ENCODE measurements at regions not wholly inside any gene's neighbourhood (a gene's known extent, or its start where the extent isn't known, plus 50 kb on each side); places are given as distances from the start of the nearest gene placed in this dataset.

- TF ChIP-seq POLR2A (IDR thresholded peaks at IDR 0.05) (no peak), CTCF (IDR thresholded peaks at IDR 0.05) (no peak)
These were observed 68.4 kb upstream of the LRCH1 start for GRCh38 chr13:46484561-46484960.
